HFF-Myc (cell line): ENCODE measurements at regions not wholly inside any gene's neighbourhood (a gene's known extent, or its start where the extent isn't known, plus 50 kb on each side); places are given as distances from the start of the nearest gene placed in this dataset.
"Not testable (repeated sequence)": the region's sequence is repeated elsewhere in the genome, so short reads cannot be mapped to it uniquely, and the experiment has no call there.

Experiments used
- DNase-seq: peaks from one replicate; pipeline ENCODE4 v3.0.0-alpha.2; 2011; ENCODE audit warnings: low read depth; ENCODE audit errors: extremely low read depth
- H3K4me3 ChIP-seq: replicated peaks from 2 replicates; pipeline ENCODE4 v1.5.1; 2011; ENCODE audit warnings: low read depth, mild to moderate bottlenecking, control low read depth, low read length
- TF ChIP-seq, protein P1 (sequence below): IDR thresholded peaks from 2 replicates; pipeline ENCODE4 v1.5.1; 2012; ENCODE audit warnings: mild to moderate bottlenecking, low read depth, low read length, control low read depth; ENCODE audit errors: missing control alignments

DNA sequence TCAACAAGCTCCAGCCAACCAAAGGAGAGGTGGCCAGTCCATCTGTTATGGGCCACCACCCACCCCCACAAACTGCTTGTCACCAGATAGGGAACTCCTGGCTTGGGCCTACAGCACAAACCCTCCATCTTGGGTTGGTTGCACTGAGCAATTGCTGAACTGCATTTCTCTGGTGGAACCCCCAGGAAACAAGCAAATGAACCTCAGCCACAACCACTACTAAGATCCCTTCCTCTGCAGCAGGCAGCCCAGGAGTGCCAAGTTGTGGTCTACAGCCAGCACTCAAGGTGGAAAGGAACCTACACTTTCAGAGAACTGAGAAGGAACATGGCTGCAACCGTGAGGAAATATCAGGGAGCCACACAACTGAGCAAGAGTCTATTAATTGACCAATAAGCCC, 171.6 kb downstream of the TMEM200A start:
- TF ChIP-seq, protein P1, sequence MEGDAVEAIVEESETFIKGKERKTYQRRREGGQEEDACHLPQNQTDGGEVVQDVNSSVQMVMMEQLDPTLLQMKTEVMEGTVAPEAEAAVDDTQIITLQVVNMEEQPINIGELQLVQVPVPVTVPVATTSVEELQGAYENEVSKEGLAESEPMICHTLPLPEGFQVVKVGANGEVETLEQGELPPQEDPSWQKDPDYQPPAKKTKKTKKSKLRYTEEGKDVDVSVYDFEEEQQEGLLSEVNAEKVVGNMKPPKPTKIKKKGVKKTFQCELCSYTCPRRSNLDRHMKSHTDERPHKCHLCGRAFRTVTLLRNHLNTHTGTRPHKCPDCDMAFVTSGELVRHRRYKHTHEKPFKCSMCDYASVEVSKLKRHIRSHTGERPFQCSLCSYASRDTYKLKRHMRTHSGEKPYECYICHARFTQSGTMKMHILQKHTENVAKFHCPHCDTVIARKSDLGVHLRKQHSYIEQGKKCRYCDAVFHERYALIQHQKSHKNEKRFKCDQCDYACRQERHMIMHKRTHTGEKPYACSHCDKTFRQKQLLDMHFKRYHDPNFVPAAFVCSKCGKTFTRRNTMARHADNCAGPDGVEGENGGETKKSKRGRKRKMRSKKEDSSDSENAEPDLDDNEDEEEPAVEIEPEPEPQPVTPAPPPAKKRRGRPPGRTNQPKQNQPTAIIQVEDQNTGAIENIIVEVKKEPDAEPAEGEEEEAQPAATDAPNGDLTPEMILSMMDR = no peak
- H3K4me3 ChIP-seq = no peak overlapping the region
- no peak for DNase-seq

DNA sequence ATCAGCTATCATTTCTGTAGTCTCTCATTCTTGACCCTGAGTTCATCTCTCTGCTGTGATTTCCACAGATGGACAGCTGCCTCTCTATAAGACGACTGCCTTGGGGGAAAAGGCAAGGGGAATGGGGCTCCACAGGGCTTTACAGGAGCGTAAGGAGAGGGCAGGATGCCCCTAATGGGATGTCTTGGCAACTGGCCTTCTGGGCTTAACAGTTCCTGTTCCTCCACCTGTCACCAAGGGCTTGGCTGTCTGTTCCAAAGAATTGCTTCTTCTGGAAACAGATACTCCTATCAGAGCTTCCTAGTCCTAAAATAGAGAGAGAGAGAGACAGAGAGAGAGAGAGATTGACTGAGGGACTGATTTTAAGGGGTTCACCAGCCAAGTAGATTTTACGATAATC, 181.9 kb downstream of the TMEM200A start:
- TF ChIP-seq, protein P1 = no peak
- H3K4me3 ChIP-seq = no peak overlapping the region
- DNase-seq = no peak

DNA sequence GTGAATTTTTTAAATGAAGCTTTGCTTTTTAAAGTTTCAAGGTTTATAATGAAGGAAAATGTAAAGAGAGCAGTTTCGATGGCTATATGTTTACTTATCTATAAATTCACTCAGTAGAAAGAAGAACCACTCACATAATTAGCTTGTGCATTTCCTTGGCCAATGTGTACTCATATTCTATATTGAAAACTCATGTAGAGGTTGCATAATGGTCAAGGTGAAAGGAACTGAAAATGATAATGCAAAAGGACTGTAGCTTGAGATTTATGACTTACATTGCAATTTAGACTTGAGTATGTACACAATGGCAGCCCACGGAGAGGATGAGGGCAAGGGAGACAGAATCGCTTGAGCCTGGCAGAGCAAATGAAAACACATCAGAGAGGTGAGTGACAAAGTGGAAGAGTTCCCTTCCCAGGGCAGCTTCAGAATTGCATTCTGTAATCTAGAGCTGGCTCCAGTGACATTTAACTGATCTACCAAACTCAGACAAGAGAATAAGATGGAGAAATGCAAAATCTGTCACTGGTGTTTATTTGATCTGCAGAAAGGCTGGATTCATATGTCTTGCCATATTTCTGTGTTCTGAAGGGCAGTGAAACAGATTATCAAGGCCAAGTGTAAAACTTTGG, 191.8 kb downstream of the TMEM200A start:
- TF ChIP-seq, protein P1 = no peak
- DNase-seq = no peak
- H3K4me3 ChIP-seq = no peak overlapping the region

DNA sequence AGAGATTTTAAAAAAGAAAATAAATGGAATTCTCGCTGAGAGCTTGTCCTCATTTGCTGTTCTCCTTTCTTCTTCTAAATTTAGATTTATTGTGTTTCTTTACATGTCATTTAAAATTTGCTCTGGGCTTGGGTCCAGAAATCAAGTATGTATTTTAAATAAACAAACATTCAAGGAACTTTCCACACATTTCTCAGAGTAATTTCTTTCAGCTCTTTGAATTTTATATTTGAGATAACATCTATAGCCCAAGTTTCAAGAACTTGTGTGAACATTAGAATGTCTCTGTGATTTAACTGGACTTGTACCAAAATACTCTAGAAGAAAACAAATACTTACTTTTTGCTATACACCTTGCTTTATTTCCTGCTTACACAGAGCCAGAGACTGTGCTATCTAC, 192.3 kb downstream of the TMEM200A start:
- TF ChIP-seq, protein P1 = no peak
- no peak overlapping the region for H3K4me3 ChIP-seq
- DNase-seq = no peak

DNA sequence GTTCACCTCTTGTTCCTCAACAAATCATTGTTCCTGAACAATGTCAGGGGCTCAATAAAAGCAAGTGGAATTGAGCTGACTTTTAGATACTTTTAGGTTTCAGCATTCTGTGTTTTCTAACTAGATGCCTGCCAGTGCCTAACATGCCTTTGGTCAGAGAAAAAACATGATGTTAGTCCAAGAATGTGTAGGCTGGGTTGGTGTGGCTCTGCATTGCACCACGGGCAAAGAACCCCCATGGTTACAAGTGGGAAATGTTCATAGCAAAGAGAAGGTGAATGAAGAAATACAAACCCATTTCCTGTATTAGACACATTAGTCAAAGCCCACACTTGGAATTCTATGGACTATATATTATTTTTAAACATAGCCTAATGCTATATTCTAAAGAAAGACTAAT, 193.3 kb downstream of the TMEM200A start:
- H3K4me3 ChIP-seq = no peak overlapping the region
- TF ChIP-seq, protein P1 = no peak
- DNase-seq = no peak

DNA sequence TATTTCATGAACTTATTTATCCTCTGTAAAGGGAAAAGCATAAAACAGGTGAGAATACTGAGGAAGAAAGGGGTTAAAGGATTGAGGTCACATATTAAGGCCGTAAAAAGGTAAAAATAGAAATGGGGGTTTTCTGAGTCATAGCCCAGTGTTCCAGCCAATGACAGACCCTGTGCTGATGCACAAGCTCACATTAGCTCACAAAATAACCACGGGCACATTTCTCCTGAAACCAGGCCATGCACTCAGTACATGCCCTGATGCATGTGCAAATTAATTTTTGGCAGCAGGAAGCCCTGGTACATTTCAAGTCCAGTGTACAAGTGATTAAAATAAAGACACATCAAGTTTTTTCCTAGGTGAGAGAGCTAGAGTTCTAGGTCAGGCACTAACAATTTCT, 194.4 kb downstream of the TMEM200A start:
- TF ChIP-seq, protein P1 = no peak
- no peak overlapping the region for H3K4me3 ChIP-seq
- no peak for DNase-seq

DNA sequence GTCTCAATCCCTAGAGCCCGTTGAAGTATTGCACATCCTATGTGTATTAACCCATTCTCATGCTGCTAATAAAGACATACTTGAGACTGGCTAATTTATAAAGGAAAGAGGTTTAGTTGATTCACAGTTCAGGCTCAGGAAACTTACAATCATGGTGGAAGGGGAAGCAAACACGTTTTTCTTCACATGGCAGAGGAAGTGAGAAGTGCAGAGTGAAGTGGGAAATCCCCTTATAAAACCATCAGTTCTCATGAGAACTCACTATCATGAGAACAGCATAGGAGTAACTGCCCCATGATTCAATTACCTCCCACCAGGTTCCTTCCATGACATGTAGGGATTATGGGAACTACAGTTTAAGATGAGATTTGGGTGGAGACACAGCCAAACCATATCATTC, 195.3 kb downstream of the TMEM200A start:
- H3K4me3 ChIP-seq, DNase-seq: not testable (repeated sequence)
